Jurkat, Clone E6-1 (cell line): ENCODE measurements at regions not wholly inside any gene's neighbourhood (a gene's known extent, or its start where the extent isn't known, plus 50 kb on each side); places are given as distances from the start of the nearest gene placed in this dataset.
"Not testable (repeated sequence)": the region's sequence is repeated elsewhere in the genome, so short reads cannot be mapped to it uniquely, and the experiment has no call there.

Source experiments
- DNase-seq: peaks from one replicate; pipeline ENCODE4 v3.0.0-alpha.2; 2011; ENCODE audit warnings: low read depth, low spot score
- H3K4me3 ChIP-seq: 2 replicates; pipeline ENCODE4 v1.5.1; 2011; ENCODE audit warnings: mild to moderate bottlenecking, low read length, control low read depth, moderate library complexity

DNA sequence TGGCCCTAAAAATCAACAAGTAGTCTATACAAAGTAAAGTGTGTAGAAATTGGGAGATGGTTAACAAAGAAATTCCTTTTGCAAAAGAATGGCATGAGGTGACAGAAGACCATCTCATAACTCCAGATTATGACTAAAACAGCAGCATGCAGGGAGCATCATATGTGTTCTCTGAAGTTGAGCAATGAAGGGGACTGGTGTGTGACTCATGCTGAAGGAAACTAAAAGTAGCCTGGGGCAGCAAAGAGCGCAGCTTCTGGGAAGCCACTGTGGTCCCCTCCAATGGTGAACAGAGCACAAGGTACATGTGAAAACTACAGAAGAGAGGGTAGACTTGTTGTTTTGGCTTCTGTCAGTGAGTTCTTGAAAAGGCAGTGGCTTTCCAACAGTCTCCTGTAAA is 133.4 kb downstream of the MACC1 start:
- DNase-seq = no peak
- no peak overlapping the region for H3K4me3 ChIP-seq

- H3K4me3 ChIP-seq = no peak overlapping the region
- no peak for DNase-seq
These were observed 138.1 kb downstream of the MACC1 start for GRCh38 chr7:20079080-20079479.

DNA sequence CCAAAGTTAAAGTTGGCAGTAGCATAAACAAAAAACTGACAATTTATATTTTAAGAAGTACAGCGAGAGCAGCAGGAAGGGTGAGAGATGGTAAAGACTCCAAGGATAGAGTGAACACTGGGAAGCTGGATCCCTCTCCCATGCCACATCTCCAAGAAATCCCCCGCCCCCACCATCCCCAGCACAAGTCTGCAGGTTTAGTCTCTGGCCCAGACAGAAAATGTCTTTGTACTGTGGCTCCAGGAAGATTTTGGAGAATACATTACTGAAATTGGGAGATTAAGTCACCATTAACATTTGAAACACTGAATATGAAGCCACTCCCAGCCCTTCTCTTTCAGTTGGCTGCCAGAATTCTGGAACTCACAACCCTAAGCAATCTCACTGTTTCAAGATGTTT is 140.3 kb downstream of the MACC1 start:
- H3K4me3 ChIP-seq = no peak overlapping the region
- DNase-seq = no peak

- no peak overlapping the region for H3K4me3 ChIP-seq
- DNase-seq = no peak
These were observed 141.0 kb downstream of the MACC1 start for GRCh38 chr7:20075992-20076820.

DNA sequence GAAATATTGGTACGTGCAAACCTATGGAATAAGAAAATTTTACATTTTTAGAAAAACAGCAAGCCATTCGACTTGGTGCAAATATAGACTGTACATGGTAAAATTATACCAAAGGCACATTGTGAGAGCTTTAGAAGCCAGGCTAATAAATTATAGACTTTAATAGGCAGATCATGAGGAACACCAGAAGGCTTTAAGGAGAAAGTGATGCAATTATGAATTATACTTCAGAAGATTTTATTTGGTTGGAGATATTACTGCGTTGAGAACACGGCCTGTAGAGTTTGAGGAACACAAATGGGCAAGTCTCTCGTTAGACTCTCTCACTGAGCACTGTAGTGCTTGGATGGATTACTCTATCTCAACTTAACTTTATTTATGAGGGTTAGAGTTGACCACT is 141.7 kb downstream of the MACC1 start:
- DNase-seq = no peak
- H3K4me3 ChIP-seq = no peak overlapping the region

GRCh38 chr7:20068004-20068403 is 149.2 kb downstream of the MACC1 start:
- not testable (repeated sequence) for DNase-seq, H3K4me3 ChIP-seq

GRCh38 chr7:20064974-20065862 is 152.0 kb downstream of the MACC1 start:
- peak; percentile 87 for DNase-seq

DNA sequence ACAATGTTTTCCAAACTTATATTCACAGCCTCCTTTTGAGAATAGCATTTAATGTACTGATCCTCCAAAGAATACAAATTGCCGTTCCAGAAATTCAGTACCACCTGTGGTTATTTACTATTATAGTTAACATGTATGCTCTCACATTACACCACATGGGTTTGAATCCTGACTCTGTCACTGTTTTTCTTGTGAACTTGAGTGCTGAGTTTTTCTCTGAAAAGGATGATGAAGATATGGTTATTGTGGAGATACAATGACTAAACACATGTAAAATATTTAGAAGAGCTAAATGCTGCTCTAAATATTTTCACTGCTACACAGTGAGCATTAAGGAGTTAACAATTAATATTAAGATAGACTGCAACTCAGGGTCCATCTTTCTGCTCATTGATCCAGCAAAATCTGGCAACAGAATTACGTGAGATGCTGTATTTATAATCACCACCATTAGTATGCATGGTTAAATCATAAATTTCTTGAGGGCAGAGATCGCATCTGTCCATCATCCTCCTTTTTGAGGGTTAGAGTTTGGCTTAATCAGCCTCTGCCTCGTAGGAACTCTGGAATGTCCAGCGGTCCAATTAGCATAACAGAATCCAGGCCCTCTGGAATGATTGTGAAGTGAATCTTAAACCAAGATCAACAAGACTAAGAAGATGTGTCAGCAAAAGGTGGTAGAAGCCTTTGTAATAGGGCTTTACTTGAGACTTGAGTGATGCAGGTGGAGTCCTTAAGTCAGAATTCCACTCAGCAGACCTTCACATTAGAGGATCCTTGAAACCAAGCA is 152.8 kb downstream of the MACC1 start:
- no peak for DNase-seq
- no peak overlapping the region for H3K4me3 ChIP-seq

More at GRCh38 chr7:20064974-20065862, 152.0 kb downstream of the MACC1 start:
- H3K4me3 ChIP-seq = peak overlapping the region; percentile 12; the same call in 1 of the 2 replicates

- DNase-seq = no peak
- no peak overlapping the region for H3K4me3 ChIP-seq
These were observed 153.5 kb downstream of the MACC1 start for GRCh38 chr7:20063644-20064043.

DNA sequence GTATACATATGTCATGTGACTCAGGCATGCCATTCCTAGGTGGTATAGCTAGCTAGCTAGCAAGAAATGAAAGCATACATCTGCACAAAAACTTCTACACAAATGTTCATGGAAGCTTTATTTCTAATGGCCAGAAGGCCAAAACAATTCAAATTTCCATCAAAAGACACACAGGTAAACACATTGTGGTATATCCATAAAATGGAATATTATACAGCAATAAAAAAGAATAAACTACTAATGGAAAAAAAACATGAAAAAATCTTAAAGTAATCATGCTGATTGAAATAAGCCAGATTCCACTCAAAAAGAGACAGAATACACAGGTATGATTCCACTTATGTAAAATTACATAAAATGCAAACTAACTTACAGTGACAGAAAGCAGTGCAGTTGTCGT is 154.3 kb downstream of the MACC1 start:
- no peak overlapping the region for H3K4me3 ChIP-seq

GRCh38 chr7:20053334-20054104 is 163.7 kb downstream of the MACC1 start:
- no peak for DNase-seq

More for the DNA sequence above, 154.3 kb downstream of the MACC1 start:
- DNase-seq = no peak

DNA sequence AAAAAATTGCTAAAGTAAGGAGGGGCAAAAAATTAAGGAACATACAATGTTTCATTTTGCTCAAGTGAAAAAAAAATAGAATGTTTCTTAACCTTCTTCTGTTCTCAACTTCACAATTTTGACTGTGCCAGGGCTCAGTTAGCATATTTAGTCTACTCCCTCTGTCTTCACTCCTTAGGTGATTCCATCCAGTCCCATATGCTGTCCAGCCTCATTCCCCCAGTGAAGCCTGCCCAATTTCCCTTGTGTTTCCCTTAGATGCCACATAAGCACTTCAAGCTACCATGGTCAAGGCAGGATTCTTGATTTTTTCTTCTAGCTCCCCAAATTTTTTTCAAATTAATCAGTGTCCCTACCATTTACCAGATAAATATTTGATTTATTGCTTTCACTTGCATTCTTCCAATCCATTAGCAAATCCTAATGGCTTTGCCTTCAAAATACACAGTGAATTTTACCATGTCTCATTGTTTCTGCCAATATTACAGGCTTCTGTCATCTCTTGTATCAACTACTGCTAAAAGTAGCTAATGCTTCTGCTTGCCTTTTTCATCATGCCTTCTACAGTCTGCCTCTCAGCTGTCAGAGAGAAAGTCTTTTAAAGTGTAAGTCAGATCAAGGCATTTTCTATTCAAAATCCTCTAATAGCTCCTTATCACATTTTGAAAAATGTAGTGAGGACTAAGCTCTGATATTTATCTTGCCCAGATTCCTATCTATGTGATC is 166.8 kb downstream of the MACC1 start:
- DNase-seq = no peak
- H3K4me3 ChIP-seq = no peak overlapping the region

More at GRCh38 chr7:20053334-20054104, 163.7 kb downstream of the MACC1 start:
- no peak overlapping the region for H3K4me3 ChIP-seq

- no peak overlapping the region for H3K4me3 ChIP-seq
- DNase-seq = no peak
These were observed 178.5 kb downstream of the MACC1 start for GRCh38 chr7:20038676-20039075.

DNA sequence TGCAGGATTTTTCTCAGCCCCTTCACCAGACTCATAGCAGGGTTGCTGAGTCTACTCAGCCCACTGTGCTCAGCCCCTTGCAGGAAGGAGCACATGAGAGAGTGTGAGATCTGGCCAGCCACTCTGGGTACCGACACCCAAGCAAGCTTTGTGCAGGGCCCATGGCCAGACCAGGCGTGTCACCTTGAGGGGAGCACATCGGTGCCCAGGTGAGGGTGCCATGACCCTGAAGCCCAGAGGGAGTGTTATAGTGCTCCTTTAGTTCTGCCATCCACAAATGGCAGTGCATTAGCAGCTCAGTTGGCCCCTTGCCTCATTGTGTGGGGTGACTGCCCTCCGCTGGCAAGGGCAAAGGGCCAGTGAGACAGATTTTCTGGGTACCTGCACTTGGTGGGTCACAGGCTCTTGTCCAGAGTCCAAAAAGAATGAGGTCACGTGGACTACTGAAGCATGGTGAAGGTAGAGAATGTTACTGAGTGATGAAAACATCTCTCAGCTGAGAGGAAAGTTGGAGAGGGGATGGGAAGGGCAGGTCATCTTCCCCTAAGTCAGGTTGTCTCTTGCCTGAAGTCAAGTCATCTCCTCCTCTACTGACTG is 181.8 kb downstream of the MACC1 start:
- DNase-seq = no peak

DNA sequence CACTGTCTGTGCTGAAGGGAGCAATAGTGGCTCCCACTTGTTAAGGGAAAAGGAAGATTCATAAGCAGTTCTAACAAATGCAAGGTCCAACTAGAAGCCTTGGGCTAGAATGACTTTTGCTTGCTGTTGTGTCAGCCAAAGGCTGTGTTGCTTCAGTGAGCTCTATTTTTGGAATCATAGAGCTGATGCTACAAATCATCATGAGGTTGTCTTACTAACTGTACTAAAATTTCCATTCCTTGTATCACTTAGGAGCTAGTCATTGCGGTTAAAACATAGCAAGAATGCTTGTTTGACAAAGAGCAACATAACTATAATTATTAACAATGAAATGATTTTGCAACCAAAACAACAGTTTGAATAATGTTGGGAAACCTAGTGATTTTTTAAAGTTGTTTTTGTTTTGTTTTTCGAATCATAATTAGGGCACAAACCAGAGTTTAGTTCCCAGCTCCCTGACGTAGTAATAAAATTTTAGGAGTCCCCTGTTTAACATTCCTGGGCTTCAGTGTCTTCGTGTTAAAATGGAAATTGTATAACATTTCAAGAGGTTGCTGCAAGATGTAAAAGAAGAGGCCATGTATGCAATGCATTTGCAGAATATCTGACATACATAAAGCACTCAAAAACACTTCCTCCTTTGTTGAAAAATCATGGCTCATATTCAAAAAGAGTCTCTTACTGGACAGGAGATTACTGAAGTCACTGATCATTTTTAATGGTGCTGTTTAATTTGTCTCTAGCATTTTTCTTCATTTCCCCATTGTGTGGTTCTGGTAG is 183.4 kb downstream of the MACC1 start:
- no peak for DNase-seq
- no peak overlapping the region for H3K4me3 ChIP-seq

More for the DNA sequence above, 181.8 kb downstream of the MACC1 start:
- no peak overlapping the region for H3K4me3 ChIP-seq

GRCh38 chr7:20032741-20033140 is 184.4 kb downstream of the MACC1 start:
- DNase-seq = no peak
- no peak overlapping the region for H3K4me3 ChIP-seq

GRCh38 chr7:20030915-20031362 is 186.2 kb downstream of the MACC1 start:
- no peak overlapping the region for H3K4me3 ChIP-seq
- DNase-seq = no peak
